NT2/D1 (cell line): ENCODE measurements at regions not wholly inside any gene's neighbourhood (a gene's known extent, or its start where the extent isn't known, plus 50 kb on each side); places are given as distances from the start of the nearest gene placed in this dataset.

Experiments
- SUZ12 ChIP-seq: IDR thresholded peaks from 2 replicates; pipeline ENCODE4 v1.6.1; 2011; ENCODE audit not compliant: insufficient read length, insufficient read depth; ENCODE audit errors: extremely low read depth
- YY1 ChIP-seq: IDR thresholded peaks from 2 replicates; pipeline ENCODE4 v1.6.1; 2011; ENCODE audit not compliant: insufficient read length, insufficient read depth

- TF ChIP-seq YY1 (no peak), SUZ12 (no peak)
Observed at GRCh38 chr18:67010919-67011318, 407.0 kb upstream of the CDH19 start.
